A673 (cell line): ENCODE measurements at regions not wholly inside any gene's neighbourhood (a gene's known extent, or its start where the extent isn't known, plus 50 kb on each side); places are given as distances from the start of the nearest gene placed in this dataset.

Experiments used
- CTCF ChIP-seq: fragments of 300-800, 200-600 bp; sonication (generic); conservative IDR thresholded peaks from 2 replicates; pipeline ENCODE4 v1.5.1; 2017; ENCODE audit warnings: low read depth, mild to moderate bottlenecking, antibody characterized with exemption, low read length, moderate library complexity, mixed read lengths
- EZH2 ChIP-seq: fragments of 200-600 bp; sonication (generic); IDR thresholded peaks from 2 replicates; pipeline ENCODE4 v1.6.1; 2017; ENCODE audit warnings: borderline replicate concordance, low read depth, mild to moderate bottlenecking, mixed read lengths, antibody characterized with exemption, low read length; ENCODE audit not compliant: poor library complexity, severe bottlenecking

GRCh38 chr13:83377491-83377890 is 504.8 kb downstream of the SLITRK1 start:
- no peak for TF ChIP-seq EZH2
- TF ChIP-seq CTCF, result no peak
